ENCODE measurements at regions not wholly inside any gene's neighbourhood (a gene's known extent, or its start where the extent isn't known, plus 50 kb on each side); places are given as distances from the start of the nearest gene placed in this dataset.

GRCh38 chr6:119476554-119476953, 127.0 kb upstream of the MAN1A1 start:
- no peak for TF ChIP-seq POLR2AphosphoS5 (IDR thresholded peaks at IDR 0.05)
- TF ChIP-seq, protein P1, sequence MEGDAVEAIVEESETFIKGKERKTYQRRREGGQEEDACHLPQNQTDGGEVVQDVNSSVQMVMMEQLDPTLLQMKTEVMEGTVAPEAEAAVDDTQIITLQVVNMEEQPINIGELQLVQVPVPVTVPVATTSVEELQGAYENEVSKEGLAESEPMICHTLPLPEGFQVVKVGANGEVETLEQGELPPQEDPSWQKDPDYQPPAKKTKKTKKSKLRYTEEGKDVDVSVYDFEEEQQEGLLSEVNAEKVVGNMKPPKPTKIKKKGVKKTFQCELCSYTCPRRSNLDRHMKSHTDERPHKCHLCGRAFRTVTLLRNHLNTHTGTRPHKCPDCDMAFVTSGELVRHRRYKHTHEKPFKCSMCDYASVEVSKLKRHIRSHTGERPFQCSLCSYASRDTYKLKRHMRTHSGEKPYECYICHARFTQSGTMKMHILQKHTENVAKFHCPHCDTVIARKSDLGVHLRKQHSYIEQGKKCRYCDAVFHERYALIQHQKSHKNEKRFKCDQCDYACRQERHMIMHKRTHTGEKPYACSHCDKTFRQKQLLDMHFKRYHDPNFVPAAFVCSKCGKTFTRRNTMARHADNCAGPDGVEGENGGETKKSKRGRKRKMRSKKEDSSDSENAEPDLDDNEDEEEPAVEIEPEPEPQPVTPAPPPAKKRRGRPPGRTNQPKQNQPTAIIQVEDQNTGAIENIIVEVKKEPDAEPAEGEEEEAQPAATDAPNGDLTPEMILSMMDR (IDR thresholded peaks at IDR 0.05) = no peak

Data from gastroesophageal sphincter (tissue), 3 donors.